Prostate gland (tissue), 2 donors: ENCODE measurements at regions not wholly inside any gene's neighbourhood (a gene's known extent, or its start where the extent isn't known, plus 50 kb on each side); places are given as distances from the start of the nearest gene placed in this dataset.

ENCODE experiments used
- DNase-seq: peaks from one replicate; pipeline ENCODE4 v3.0.0-alpha.2; 2019; ENCODE audit warnings: low spot score
- H3K27ac ChIP-seq, 2 donors: fragments of 200-600 bp; sonication (generic); 2 replicates each; pipeline ENCODE4 v1.5.1; 2017 to 2019
- H3K27me3 ChIP-seq: fragments of 200-600 bp; sonication (generic); replicated peaks from 2 replicates; pipeline ENCODE4 v1.5.1; 2019; ENCODE audit not compliant: insufficient read depth
- H3K36me3 ChIP-seq, 2 donors: fragments of 200-600 bp; sonication (generic); 1 replicate in 1 of 2; 2 replicates in 1 of 2; pipeline versions ENCODE4 v1.5.1 to v1.8.1; 2017 to 2019
- H3K4me1 ChIP-seq: fragments of 200-600 bp; sonication (generic); replicated peaks from 2 replicates; pipeline ENCODE4 v1.5.1; 2019
- H3K4me3 ChIP-seq, 2 donors: fragments of 200-600 bp; sonication (generic); 2 replicates each; pipeline ENCODE4 v1.5.1; 2017 to 2019
- H3K9me3 ChIP-seq: fragments of 200-600 bp; sonication (generic); 2 replicates; pipeline ENCODE4 v1.5.1; 2017
- CTCF ChIP-seq, 4 experiments: fragments of 200-600 bp in 2 of 4; fragments of 450-650 bp in 2 of 4; sonication (generic) in 2 of 4; IDR thresholded peaks; 1 replicate in 3 of 4; 2 replicates in 1 of 4; pipeline ENCODE4 v1.5.1; 2016 to 2019; ENCODE audit warnings: antibody characterized with exemption in 4 of 4, mild to moderate bottlenecking in 2 of 4, moderate library complexity in 2 of 4
- POLR2A ChIP-seq: fragments of 450-650 bp; IDR thresholded peaks from one replicate; pipeline ENCODE4 v1.6.1; 2016; ENCODE audit warnings: antibody characterized with exemption, mild to moderate bottlenecking
- POLR2AphosphoS5 ChIP-seq: sonication (generic); formaldehyde crosslinking; IDR thresholded peaks from one replicate; pipeline ENCODE4 v1.6.1; 2017; ENCODE audit warnings: antibody characterized with exemption
- WGBS: methylation state at CpG from one replicate; pipeline ENCODE4 v1.1.5; 2018; 5-methylcytosine and 5-hydroxymethylcytosine counted together
- intact Hi-C: fragments of 100-400 bp; cut with DNase I; formaldehyde crosslinking; loops from one replicate; pipeline ENCODE4 v1.14.2; 2022

- Histone ChIP-seq H3K4me1 (no peaks in the 10 kb centered on the region), H3K36me3 (no peaks in the 10 kb centered on the region), H3K9me3 (no peaks in the 10 kb centered on the region), H3K27me3 (no peaks in the 10 kb centered on the region), H3K4me3 (no peak overlapping the region), H3K27ac (no peak overlapping the region)
- 86% methylated on average over 3 of the region's 3 CpGs for WGBS
- intact Hi-C loops: no loop called here
- DNase-seq: no peak
- TF ChIP-seq POLR2AphosphoS5: no peak
- TF ChIP-seq CTCF (IDR thresholded peaks at IDR 0.05): no peak
- TF ChIP-seq POLR2A: no peak
These were observed 318.6 kb downstream of the PTEN start for GRCh38 chr10:88181902-88182600.

- no peaks in the 10 kb centered on the region for H3K36me3 ChIP-seq
- no peak overlapping the region for H3K27ac ChIP-seq
- no peaks in the 10 kb centered on the region for H3K27me3 ChIP-seq
- no peaks in the 10 kb centered on the region for H3K9me3 ChIP-seq
- no peaks in the 10 kb centered on the region for H3K4me1 ChIP-seq
- DNase-seq: no peak
- no peak for TF ChIP-seq POLR2A
- no peak for TF ChIP-seq POLR2AphosphoS5
- no peak for TF ChIP-seq CTCF (IDR thresholded peaks at IDR 0.05)
- intact Hi-C loops: no loop called here
- H3K4me3 ChIP-seq: no peak overlapping the region
These were observed 319.1 kb downstream of the PTEN start for GRCh38 chr10:88182601-88182930.

- H3K36me3 ChIP-seq: no peaks in the 10 kb centered on the region
- H3K4me3 ChIP-seq: no peak overlapping the region
- no peak for TF ChIP-seq CTCF (IDR thresholded peaks at IDR 0.05)
- no peaks in the 10 kb centered on the region for H3K27me3 ChIP-seq
- no peaks in the 10 kb centered on the region for H3K4me1 ChIP-seq
- no peak for DNase-seq
- H3K9me3 ChIP-seq: no peaks in the 10 kb centered on the region
- 89% methylated on average over 3 of the region's 3 CpGs for WGBS
- intact Hi-C loops: no loop called here
- no peak overlapping the region for H3K27ac ChIP-seq
These were observed 321.3 kb downstream of the PTEN start for GRCh38 chr10:88184543-88185297.

DNA sequence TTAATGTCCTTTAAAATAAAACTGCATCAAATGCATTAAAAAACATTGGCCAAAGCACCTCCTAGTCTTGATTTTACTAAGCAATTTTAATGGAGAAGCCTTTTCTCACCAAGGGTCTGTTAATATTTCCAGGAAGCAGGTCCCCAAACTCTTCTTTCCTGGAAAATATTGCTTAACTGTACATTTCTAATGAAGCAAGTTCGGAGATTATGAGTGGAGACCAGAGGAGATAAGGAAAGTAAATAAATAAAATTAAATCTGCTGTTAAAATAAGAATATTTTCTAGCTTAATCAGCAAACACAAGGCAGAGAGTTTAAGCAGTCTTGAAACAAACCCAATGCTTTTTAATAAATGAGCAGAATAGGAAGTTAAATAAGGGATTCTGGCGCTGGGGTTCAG lies 322.4 kb downstream of the PTEN start:
- no peak for TF ChIP-seq POLR2A
- no peak for TF ChIP-seq POLR2AphosphoS5
- TF ChIP-seq CTCF (IDR thresholded peaks at IDR 0.05): no peak
- intact Hi-C loops: no loop called here

DNA sequence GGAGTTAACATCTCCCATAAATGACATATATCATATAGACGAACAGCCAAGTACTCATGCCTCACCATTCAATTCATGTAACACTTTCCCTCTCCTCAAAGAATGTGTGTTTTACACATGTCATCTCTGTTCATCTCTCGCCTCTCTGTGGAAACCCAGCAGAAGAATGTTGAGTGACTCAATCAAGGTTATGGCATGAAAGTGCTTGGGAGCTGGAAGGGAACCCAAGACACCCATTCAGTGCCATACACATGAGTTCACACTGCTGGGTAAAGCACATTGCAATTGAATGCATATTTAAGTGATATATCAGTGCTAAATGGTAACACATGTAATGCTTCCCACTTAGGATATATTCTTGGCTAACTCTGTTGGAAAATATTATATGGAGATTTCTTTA lies 322.9 kb downstream of the PTEN start:
- TF ChIP-seq CTCF (IDR thresholded peaks at IDR 0.05): no peak
- TF ChIP-seq POLR2A: no peak
- TF ChIP-seq POLR2AphosphoS5: no peak

More for the DNA sequence above, 322.4 kb downstream of the PTEN start:
- Histone ChIP-seq H3K4me1 (no peaks in the 10 kb centered on the region), H3K4me3 (no peak overlapping the region), H3K27me3 (no peaks in the 10 kb centered on the region), H3K36me3 (no peaks in the 10 kb centered on the region), H3K9me3 (no peaks in the 10 kb centered on the region), H3K27ac (no peak overlapping the region)
- DNase-seq: no peak
- 70% methylated on average over 2 of the region's 2 CpGs for WGBS

More for the DNA sequence above, 322.9 kb downstream of the PTEN start:
- WGBS: 89% methylated on average over 2 of the region's 2 CpGs
- intact Hi-C loops: no loop called here
- Histone ChIP-seq H3K36me3 (no peaks in the 10 kb centered on the region), H3K27ac (no peak overlapping the region), H3K9me3 (no peaks in the 10 kb centered on the region), H3K4me1 (no peaks in the 10 kb centered on the region), H3K27me3 (no peaks in the 10 kb centered on the region), H3K4me3 (no peak overlapping the region)
- DNase-seq: no peak
